ENCODE measurements at regions not wholly inside any gene's neighbourhood (a gene's known extent, or its start where the extent isn't known, plus 50 kb on each side); places are given as distances from the start of the nearest gene placed in this dataset.
"Not testable (repeated sequence)": the region's sequence is repeated elsewhere in the genome, so short reads cannot be mapped to it uniquely, and the experiment has no call there.

DNA sequence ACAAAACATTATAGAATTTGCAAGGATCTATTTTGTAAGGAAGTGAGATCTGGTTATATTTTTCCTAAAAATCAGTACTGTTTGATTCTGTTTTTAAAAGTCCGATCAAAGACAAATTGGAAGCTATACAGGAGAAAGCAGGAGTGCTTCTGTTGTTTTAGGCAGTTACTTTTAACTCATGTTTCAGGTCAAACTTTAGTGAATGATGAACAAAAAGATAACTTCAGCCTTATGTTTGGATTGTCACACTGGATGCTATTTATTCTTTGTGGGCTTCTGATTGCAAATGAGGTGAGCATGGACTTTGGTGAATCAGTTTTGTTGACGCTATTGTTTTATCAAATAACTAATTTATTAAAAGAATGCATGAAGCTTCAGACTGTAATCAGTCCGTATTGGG lies 228.7 kb upstream of the SLC35B3 start:
- no peak for DNase-seq (ENCODE audit: low read depth in 2 of 2)

GRCh38 chr6:8659404-8660189 lies 224.3 kb upstream of the SLC35B3 start:
- DNase-seq (ENCODE audit: low read depth in 2 of 2), result no peak

GRCh38 chr6:8658416-8658815 lies 223.1 kb upstream of the SLC35B3 start:
- no peak for DNase-seq (ENCODE audit: low read depth in 2 of 2)

DNA sequence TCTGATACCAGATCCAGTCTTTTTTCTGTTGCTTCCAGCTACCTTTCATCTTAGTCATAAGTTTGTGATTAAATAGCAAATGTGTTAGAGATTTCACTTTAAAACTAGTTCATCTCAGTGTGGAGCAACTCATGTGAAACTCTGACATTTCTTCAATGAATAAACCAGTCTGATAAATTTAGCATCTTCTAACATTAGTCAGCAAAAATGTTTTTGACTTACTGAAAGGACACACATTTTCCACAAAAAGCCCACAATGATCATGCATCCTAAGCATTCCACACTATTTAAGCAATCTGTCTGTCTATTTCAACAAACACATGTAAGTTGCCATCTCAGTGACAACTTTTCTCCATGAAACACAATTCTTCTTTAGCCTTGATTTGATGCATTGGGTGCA lies 222.2 kb upstream of the SLC35B3 start:
- no peak for DNase-seq (ENCODE audit: low read depth in 2 of 2)

- no peak for DNase-seq (ENCODE audit: low read depth in 2 of 2)
Observed at GRCh38 chr6:8655670-8656454, 220.5 kb upstream of the SLC35B3 start.

- no peak for DNase-seq (ENCODE audit: low read depth in 2 of 2)
Observed at GRCh38 chr6:8652710-8653109, 217.4 kb upstream of the SLC35B3 start.

DNA sequence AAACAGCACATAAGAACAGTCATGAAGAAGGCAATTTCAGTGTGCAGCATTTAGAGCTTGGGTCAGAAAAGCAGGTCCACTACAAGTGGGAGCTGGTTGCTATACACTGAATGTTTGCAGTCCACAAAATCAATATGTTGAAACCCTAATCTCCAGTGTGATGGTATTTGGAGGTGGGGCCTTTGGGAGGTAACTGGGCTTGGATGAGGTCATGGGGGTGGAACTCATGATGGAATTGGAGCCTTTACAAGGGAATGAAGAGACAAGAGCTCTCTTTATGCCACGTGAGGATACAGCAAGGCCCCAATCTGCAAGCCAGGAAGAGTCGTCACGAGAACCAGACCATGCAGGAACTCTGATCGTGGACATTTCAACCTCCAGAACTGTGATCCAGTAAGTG lies 216.7 kb upstream of the SLC35B3 start:
- DNase-seq (ENCODE audit: low read depth in 2 of 2), result no peak

- no peak for DNase-seq (ENCODE audit: low read depth in 2 of 2)
Observed at GRCh38 chr6:8645212-8645611, 209.9 kb upstream of the SLC35B3 start.

- no peak for DNase-seq (ENCODE audit: low read depth in 2 of 2)
Observed at GRCh38 chr6:8644306-8644705, 209.0 kb upstream of the SLC35B3 start.

- DNase-seq (ENCODE audit: low read depth in 2 of 2), result no peak
Observed at GRCh38 chr6:8642854-8643253, 207.5 kb upstream of the SLC35B3 start.

DNA sequence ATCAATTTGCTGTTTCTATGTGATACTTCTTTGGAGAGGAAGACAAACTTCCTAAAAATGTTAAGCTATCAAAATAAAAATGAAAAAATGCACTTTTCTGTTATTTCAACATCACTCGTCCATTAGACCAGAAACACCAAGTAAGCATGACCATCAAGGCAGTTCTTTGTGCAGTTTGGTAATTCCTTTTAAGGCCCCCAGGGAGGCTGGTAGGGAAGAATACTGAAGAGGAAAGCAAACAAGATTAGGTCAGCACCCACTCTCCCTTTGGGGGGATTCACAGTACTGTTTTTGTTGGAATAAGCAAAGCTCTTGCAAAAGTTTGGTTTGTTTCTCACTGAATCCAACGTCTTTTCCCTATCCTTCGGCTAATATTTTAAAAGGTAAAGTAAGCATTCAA lies 206.8 kb upstream of the SLC35B3 start:
- no peak for DNase-seq (ENCODE audit: low read depth in 2 of 2)

- no peak for DNase-seq (ENCODE audit: low read depth in 2 of 2)
Observed at GRCh38 chr6:8639928-8640649, 204.7 kb upstream of the SLC35B3 start.

DNA sequence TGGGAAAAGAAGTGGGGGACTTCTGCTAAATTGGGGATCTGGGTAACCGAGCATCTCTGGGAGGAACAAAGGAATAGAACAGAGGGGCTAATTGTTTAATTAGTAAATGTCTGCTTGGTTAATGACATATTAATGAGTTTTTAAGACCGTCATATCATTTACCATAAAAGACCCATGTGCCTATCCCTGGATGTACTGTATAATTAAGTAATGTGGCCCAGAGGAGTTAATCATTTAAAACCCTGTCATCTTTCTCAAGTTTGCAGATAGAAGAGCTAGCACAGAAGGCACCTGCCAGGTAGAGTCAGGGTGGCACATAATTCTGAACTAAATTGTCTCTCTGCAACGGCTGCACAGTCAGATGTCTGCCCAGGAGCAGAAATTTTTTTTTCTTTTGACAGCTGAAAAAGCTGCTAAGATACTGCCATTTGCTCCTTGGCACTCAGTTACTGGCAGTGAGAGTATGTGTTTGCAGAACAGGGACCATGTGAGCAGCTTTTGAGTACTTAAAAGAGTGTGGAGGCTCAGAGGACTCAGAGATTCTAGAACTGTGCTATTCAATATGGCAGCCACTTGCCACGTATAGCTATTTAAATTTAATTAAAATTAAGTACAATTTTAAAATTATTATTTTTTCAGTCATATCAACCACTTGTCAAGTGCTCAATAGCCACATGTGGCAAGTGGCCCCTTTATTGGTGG lies 202.7 kb upstream of the SLC35B3 start:
- DNase-seq (ENCODE audit: low read depth in 2 of 2), result no peak

GRCh38 chr6:8633762-8634161 lies 198.4 kb upstream of the SLC35B3 start:
- no peak for DNase-seq (ENCODE audit: low read depth in 2 of 2)

DNA sequence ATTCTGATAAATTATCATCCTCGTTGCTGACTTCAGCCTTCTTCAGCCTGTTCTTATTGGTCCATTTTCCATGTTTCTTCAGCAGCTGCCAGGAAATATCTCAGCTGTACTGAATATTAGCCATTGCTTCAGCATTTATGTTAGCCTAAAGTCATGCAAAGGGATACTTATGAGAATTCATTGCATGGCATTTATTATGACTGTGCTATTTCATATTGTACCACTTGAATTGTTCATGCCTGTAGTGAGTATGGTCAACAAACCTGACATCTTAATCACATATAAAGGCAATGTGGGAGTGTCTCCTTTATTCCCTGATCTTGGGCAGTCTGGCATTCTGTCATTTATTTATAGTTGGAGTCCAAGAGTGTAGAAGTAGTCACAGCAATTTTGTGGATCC lies 193.4 kb upstream of the SLC35B3 start:
- DNase-seq (ENCODE audit: low read depth in 2 of 2), result no peak

DNA sequence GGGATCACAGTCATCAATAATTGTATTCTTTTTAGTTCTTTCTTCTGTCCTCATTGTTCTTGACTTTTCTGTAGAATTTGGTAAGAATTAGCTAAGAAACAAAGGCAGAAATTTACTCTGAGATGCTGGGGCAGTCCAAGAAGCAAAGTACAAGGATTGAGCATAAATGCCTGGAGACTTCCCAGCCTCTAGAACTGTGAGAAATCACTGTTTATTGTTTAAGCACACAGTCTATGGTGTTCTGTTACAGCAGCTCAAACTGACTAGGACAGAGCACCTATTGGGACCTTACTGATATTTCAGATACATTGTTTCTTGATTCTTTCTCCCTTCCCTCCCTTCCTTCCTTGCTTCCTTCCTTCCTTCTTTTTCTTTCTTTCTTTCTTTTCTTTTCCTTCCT lies 192.7 kb upstream of the SLC35B3 start:
- no peak for DNase-seq (ENCODE audit: low read depth in 2 of 2)

- DNase-seq (ENCODE audit: low read depth in 2 of 2), result no peak
Observed at GRCh38 chr6:8627085-8627861, 191.9 kb upstream of the SLC35B3 start.

DNA sequence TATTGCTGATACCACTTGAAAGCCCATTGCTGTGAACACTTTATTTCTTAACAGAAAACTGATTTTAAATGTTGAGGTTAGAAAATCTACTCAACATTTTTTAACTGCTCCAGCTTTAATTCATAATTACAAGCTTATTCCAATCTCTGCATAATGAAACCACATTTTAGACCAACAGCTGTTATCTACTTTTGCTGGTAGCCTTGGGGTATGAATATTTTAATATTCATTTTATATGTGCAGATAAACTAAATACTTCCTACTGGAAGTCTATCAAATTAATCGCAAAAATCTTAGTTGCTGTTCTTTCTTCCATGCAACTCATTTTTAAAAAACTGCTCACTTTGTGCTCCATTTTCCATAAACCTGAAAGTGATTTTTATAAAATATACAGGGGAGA lies 189.3 kb upstream of the SLC35B3 start:
- DNase-seq (ENCODE audit: low read depth in 2 of 2), result no peak

DNA sequence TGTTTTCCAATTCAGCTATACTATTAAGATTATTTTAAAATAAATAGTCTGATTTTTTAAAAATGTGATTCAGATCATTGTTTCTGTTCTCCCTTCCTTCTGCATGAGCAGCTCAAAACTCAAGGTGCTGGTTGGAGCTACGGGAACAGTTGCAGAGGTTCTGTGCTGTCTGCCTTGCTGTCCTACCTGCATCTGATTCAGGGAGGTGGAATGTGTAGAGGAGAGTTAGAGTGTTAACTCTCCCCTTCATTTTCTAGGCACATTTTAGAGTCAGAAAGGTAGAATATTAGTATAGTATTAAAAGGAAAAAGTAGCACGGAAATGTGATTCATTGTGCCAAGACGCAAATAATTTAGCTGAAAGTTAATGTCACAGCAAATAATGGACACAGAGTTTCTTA lies 188.1 kb upstream of the SLC35B3 start:
- DNase-seq (ENCODE audit: low read depth in 2 of 2), result no peak

DNA sequence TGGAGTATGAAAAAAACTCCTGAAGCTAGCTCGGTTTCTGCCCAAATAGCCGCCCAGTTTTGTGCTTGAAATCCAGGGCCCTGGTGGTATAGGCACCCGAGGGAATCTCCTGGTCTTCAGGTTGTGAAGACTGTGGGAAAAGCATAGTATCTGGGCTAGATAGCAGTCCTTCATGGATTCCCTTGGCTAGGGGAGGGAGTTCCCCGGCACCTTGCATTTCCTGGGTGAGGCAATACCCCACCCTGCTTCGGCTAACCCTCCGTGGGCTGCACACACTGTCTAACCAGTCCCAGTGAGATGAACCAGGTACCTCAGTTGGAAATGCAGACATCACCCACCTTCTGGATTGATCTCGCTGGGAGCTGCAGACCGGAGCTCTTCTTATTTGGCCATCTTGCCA lies 184.5 kb upstream of the SLC35B3 start:
- DNase-seq (ENCODE audit: low read depth in 2 of 2), result no peak

DNA sequence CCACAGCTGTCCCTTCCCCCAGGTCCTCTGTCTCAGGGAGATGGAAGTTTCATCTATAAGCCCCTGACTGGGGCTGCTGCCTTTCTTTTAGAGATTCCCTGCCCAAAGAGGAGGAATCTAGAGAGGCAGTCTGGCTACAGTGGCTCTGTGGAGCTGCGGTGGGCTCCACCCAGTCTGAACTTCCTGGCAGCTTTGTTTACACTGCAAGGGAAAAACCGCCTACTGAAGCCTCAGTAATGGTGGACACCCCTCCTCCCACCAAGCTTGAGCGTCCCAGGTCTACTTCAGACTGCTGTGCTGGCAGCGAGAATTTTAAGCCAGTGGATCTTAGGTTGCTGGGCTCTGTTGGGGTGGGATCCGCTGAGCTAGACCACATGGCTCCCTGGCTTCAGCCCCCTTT lies 184.1 kb upstream of the SLC35B3 start:
- not testable (repeated sequence) for DNase-seq (ENCODE audit: low read depth in 2 of 2)

All from activated CD4-positive, alpha-beta T cell treated with anti-CD3 and anti-CD28 coated beads for 24 hours (primary cell).